Lung (tissue), 11 donors: ENCODE measurements at regions not wholly inside any gene's neighbourhood (a gene's known extent, or its start where the extent isn't known, plus 50 kb on each side); places are given as distances from the start of the nearest gene placed in this dataset.
A peak's percentile ranks its signal among the peaks of the same experiment; 100 is the strongest.

Experiments
- ATAC-seq: fragments of 200-7000 bp; cut with Tn5 transposase; one replicate; pipeline ENCODE4 v1.9.1; 2020; ENCODE audit warnings: moderate number of reproducible peaks; ENCODE audit not compliant: insufficient read depth, low FRiP score
- DNase-seq, 3 donors: peaks; one replicate each; pipeline ENCODE4 v3.0.0-alpha.2; 2013 to 2017
- H3K27ac ChIP-seq, 2 donors: one replicate each; pipeline ENCODE4 v1.5.1; 2013; ENCODE audit warnings: mild to moderate bottlenecking in 2 of 2, moderate library complexity in 2 of 2, control low read depth in 1 of 2, inconsistent platforms in 1 of 2, low read depth in 1 of 2, low read length in 1 of 2
- H3K27me3 ChIP-seq, 3 donors: one replicate each; pipeline ENCODE4 v1.5.1; 2013; ENCODE audit warnings: low read length in 2 of 3; ENCODE audit not compliant: control insufficient read depth in 3 of 3, insufficient read depth in 3 of 3
- H3K36me3 ChIP-seq, 4 donors: one replicate each; pipeline ENCODE4 v1.5.1; 2013; ENCODE audit warnings: low read length in 4 of 4, mild to moderate bottlenecking in 1 of 4, moderate library complexity in 1 of 4; ENCODE audit not compliant: control insufficient read depth in 4 of 4, insufficient read depth in 4 of 4
- H3K4me1 ChIP-seq, 5 donors: one replicate each; pipeline ENCODE4 v1.5.1; 2013; ENCODE audit warnings: low read length in 5 of 5, mild to moderate bottlenecking in 2 of 5, moderate library complexity in 1 of 5; ENCODE audit not compliant: control insufficient read depth in 5 of 5, insufficient read depth in 5 of 5
- H3K4me3 ChIP-seq: one replicate; pipeline ENCODE4 v1.5.1; 2013; ENCODE audit warnings: mild to moderate bottlenecking, control low read depth, moderate library complexity
- H3K9ac ChIP-seq, 2 donors: one replicate each; pipeline ENCODE4 v1.5.1; 2013; ENCODE audit warnings: low read length in 2 of 2, control low read depth in 1 of 2; ENCODE audit not compliant: insufficient read depth in 1 of 2
- H3K9me3 ChIP-seq, 4 donors: one replicate each; pipeline ENCODE4 v1.5.1; 2013; ENCODE audit warnings: low read length in 3 of 4, mild to moderate bottlenecking in 1 of 4, moderate library complexity in 1 of 4; ENCODE audit not compliant: control insufficient read depth in 4 of 4, insufficient read depth in 3 of 4
- WGBS, 2 donors: extraction: QIAGEN DNeasy Blood & Tissue Kit; methylation state at CpG; one replicate each; pipeline ENCODE4 v1.1.7; 2013; 5-methylcytosine and 5-hydroxymethylcytosine counted together
- TF ChIP-seq, protein P1 (sequence below): IDR thresholded peaks from 2 replicates; pipeline ENCODE4 v1.5.1; 2012; ENCODE audit warnings: mild to moderate bottlenecking; ENCODE audit errors: control extremely low read depth, extremely low read depth
- donor health status: control.
- donor health status: control.
- donor health status: Bipolar disorder and iron deficiency.
- donor health status: healthy.
- donor health status: DM: yes; HTN: yes; CAD: no.

DNA sequence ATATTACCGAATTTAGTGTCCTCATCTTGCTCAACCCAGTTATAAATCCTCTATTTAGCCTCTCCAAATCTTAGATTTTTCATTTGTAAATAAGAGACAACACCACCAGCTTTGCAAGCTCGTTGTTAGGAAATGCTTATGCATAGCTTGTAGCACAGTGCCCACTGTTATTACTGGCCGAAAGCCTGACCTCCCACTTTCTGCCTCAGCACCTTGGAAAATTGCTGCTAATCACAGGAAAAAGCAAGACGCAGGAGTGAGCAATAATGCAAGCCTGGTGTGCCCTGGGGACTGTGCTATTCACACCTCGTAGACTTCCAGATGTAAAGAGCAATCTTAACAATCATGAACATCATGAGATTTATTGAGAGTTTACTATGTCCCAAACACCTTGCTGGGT, 124.2 kb upstream of the ARL4C start:
- no peak overlapping the region for H3K9ac ChIP-seq
- no peak overlapping the region for H3K4me3 ChIP-seq
- 88 to 92% methylated on average over 5 of the region's 5 CpGs for WGBS, 2 donors
- H3K27ac ChIP-seq = no peak overlapping the region
- TF ChIP-seq, protein P1, sequence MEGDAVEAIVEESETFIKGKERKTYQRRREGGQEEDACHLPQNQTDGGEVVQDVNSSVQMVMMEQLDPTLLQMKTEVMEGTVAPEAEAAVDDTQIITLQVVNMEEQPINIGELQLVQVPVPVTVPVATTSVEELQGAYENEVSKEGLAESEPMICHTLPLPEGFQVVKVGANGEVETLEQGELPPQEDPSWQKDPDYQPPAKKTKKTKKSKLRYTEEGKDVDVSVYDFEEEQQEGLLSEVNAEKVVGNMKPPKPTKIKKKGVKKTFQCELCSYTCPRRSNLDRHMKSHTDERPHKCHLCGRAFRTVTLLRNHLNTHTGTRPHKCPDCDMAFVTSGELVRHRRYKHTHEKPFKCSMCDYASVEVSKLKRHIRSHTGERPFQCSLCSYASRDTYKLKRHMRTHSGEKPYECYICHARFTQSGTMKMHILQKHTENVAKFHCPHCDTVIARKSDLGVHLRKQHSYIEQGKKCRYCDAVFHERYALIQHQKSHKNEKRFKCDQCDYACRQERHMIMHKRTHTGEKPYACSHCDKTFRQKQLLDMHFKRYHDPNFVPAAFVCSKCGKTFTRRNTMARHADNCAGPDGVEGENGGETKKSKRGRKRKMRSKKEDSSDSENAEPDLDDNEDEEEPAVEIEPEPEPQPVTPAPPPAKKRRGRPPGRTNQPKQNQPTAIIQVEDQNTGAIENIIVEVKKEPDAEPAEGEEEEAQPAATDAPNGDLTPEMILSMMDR = no peak
- DNase-seq = no peak
- no peak for ATAC-seq
- H3K36me3 ChIP-seq = no peaks in the 10 kb centered on the region
- no peaks in the 10 kb centered on the region for H3K27me3 ChIP-seq
- no peaks in the 10 kb centered on the region for H3K4me1 ChIP-seq
- peaks cover 0 to 3% (median 0%) of the 10 kb centered on the region in 4 donors for H3K9me3 ChIP-seq

DNA sequence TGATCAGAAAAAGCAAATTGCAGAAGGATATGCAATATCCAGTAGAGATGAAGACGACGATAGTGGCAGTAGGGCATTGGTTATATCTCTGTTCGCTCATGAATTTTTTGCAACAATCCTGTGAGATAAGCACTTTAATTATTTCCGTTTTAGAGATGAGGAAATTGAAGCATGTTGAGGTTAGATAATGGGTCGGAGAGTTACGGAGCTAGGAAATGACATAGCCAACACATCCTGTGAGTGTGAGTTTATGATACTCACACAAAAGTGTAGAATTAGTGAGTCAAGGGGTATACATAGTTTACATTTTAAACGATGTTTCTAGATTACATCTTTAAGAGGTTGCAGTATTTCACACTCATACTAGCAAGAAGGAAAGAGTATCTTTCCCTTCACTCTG, 123.1 kb upstream of the ARL4C start:
- no peak overlapping the region for H3K4me3 ChIP-seq
- H3K9ac ChIP-seq = no peak overlapping the region
- ATAC-seq = no peak
- DNase-seq = no peak
- no peak overlapping the region for H3K27ac ChIP-seq
- H3K27me3 ChIP-seq = no peaks in the 10 kb centered on the region
- WGBS, 2 donors = 14 to 35% methylated on average over 7 of the region's 7 CpGs
- TF ChIP-seq, protein P1 = no peak
- H3K9me3 ChIP-seq = peaks cover 0 to 3% (median 0%) of the 10 kb centered on the region in 4 donors
- H3K36me3 ChIP-seq = no peaks in the 10 kb centered on the region
- H3K4me1 ChIP-seq = no peaks in the 10 kb centered on the region

DNA sequence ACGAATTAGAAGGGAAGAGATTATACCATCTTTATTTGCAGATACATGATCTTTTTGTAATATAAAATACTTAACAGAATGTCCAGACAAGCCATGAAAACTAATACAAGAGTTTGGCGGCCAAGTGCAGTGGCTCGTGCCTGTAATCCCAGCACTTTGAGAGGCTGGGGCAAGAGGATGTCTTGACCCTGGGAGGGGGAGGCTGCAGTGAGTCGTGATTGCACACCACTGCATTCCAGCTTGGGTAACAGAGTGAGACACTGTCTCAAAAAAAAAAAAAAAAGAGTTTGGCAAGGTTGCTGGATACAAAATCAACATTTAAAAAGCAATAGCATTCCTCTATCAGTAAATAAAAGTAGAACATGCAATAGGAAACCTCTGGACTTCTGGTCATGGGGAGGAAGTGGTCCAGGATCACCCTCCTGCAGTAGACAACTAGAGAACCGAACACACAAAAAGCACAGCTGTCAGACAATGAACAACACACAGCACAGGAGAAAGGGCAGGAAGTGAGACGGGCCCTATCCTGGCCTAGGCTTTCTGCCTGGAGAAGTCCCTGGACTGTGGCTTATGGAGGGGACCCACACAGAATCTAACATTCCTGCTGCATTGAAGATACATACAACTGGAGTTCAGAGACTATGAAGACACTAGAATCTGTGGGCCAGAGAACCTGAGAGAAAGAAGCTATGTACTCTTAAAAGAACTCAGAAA, 118.9 kb upstream of the ARL4C start:
- H3K27me3 ChIP-seq = no peaks in the 10 kb centered on the region
- 75 to 78% methylated on average over 6 of the region's 6 CpGs for WGBS, 2 donors
- peaks cover 0 to 4% (median 0%) of the 10 kb centered on the region in 4 donors for H3K9me3 ChIP-seq
- H3K9ac ChIP-seq = no peak overlapping the region
- H3K4me3 ChIP-seq = no peak overlapping the region
- no peaks in the 10 kb centered on the region for H3K4me1 ChIP-seq
- TF ChIP-seq, protein P1 = no peak
- ATAC-seq (no peak), DNase-seq (peak in 1 of 3 donors; percentile 23)
- H3K27ac ChIP-seq = no peak overlapping the region
- no peaks in the 10 kb centered on the region for H3K36me3 ChIP-seq

GRCh38 chr2:234611209-234611608, 114.3 kb upstream of the ARL4C start:
- ATAC-seq (no peak), DNase-seq (no peak)
- no peaks in the 10 kb centered on the region for H3K36me3 ChIP-seq
- H3K4me1 ChIP-seq = no peaks in the 10 kb centered on the region
- 65 to 67% methylated on average over 1 of the region's 1 CpG for WGBS, 2 donors
- H3K9ac ChIP-seq = no peak overlapping the region
- TF ChIP-seq, protein P1 = no peak
- H3K27me3 ChIP-seq = no peaks in the 10 kb centered on the region
- peaks cover 0 to 2% (median 0%) of the 10 kb centered on the region in 4 donors for H3K9me3 ChIP-seq
- no peak overlapping the region for H3K27ac ChIP-seq
- no peak overlapping the region for H3K4me3 ChIP-seq
